Panc1 (cell line): ENCODE measurements at regions not wholly inside any gene's neighbourhood (a gene's known extent, or its start where the extent isn't known, plus 50 kb on each side); places are given as distances from the start of the nearest gene placed in this dataset.

Source experiments
- ATAC-seq: fragments of 200-7000 bp; cut with Tn5 transposase; 2 replicates; pipeline ENCODE4 v1.9.1; 2020; ENCODE audit warnings: mild to moderate bottlenecking, moderate library complexity
- BruUV-seq: library from RNA; stranded (reverse); fragments of 400-500 nt; replicated peaks from 2 replicates; lab custom pipeline; 2021; lab: Mats Ljungman, UMichigan
- CTCF ChIA-PET: fragments of 300-600 bp; sonication (Branson Sonifier 250); formaldehyde crosslinking; loops from one replicate; lab custom pipeline; 2022; ENCODE audit warnings: antibody characterized with exemption; lab: Charles Lee
- POLR2A ChIA-PET: fragments of 300-600 bp; sonication (Branson Sonifier 250); formaldehyde crosslinking; loops from one replicate; lab custom pipeline; 2022; ENCODE audit warnings: antibody characterized with exemption; lab: Charles Lee
- DNase-seq: peaks from one replicate; pipeline ENCODE4 v3.0.0-alpha.2; 2010; ENCODE audit warnings: low read depth, low spot score
- H3K27ac ChIP-seq: 2 replicates; pipeline ENCODE4 v1.5.1; 2011; ENCODE audit warnings: mild to moderate bottlenecking, low read length, inconsistent platforms
- H3K27me3 ChIP-seq: fragments of 200-500 bp; sonication (Bioruptor generic); 2 replicates; pipeline ENCODE4 v1.6.0; 2014; ENCODE audit warnings: low read length, inconsistent platforms; ENCODE audit not compliant: control insufficient read depth, insufficient read depth
- H3K36me3 ChIP-seq: fragments of 200-500 bp; sonication (Bioruptor generic); 2 replicates; pipeline ENCODE4 v1.5.1; 2014; ENCODE audit warnings: inconsistent platforms, mild to moderate bottlenecking, low read length, moderate library complexity; ENCODE audit not compliant: control insufficient read depth, insufficient read depth
- H3K4me1 ChIP-seq: 2 replicates; pipeline ENCODE4 v1.5.1; 2011; ENCODE audit warnings: inconsistent platforms, mild to moderate bottlenecking, low read length, moderate library complexity; ENCODE audit not compliant: control insufficient read depth, insufficient read depth
- H3K4me3 ChIP-seq, 2 experiments: 2 replicates each; pipeline ENCODE4 v1.5.1; 2011 to 2012; ENCODE audit warnings: low read depth in 2 of 2, low read length in 2 of 2, mild to moderate bottlenecking in 2 of 2, inconsistent platforms in 1 of 2, moderate library complexity in 1 of 2
- H3K9me3 ChIP-seq: fragments of 200-500 bp; sonication (Bioruptor generic); 2 replicates; pipeline ENCODE4 v1.5.1; 2014; ENCODE audit warnings: low read depth, mild to moderate bottlenecking, inconsistent platforms, low read length, moderate library complexity; ENCODE audit not compliant: control insufficient read depth, insufficient read depth
- CTCF ChIP-seq: fragments of 450-650 bp; IDR thresholded peaks from 2 replicates; pipeline ENCODE4 v1.5.1; 2017; ENCODE audit warnings: mild to moderate bottlenecking
- POLR2AphosphoS5 ChIP-seq: IDR thresholded peaks from 2 replicates; pipeline ENCODE4 v1.6.1; 2012; ENCODE audit warnings: mild to moderate bottlenecking, low read depth, low read length, moderate library complexity
- REST ChIP-seq, 2 experiments: IDR thresholded peaks; 2 replicates each; pipeline ENCODE4 v1.6.1; 2011 to 2012; ENCODE audit warnings: low read depth in 2 of 2, control low read depth in 1 of 2, low read length in 1 of 2, mild to moderate bottlenecking in 1 of 2, moderate library complexity in 1 of 2; ENCODE audit not compliant: insufficient read depth in 1 of 2
- SIN3A ChIP-seq: IDR thresholded peaks from 2 replicates; pipeline ENCODE4 v1.6.1; 2012; ENCODE audit warnings: low read depth, mild to moderate bottlenecking, low read length, moderate library complexity, borderline replicate concordance; ENCODE audit not compliant: insufficient read depth
- TCF7L2 ChIP-seq: IDR thresholded peaks from 2 replicates; pipeline ENCODE4 v1.6.1; 2011; ENCODE audit warnings: mild to moderate bottlenecking, low read depth, low read length, inconsistent platforms
- in situ Hi-C: cut with HindIII; loops from 2 replicates; pipeline ENCODE4 v1.10.0; 2016; ENCODE audit warnings: low sequenced_read_pairs, low pct_unique_long_range_greater_than_20kb
- intact Hi-C: fragments of 100-400 bp; cut with micrococcal nuclease; formaldehyde crosslinking; loops from one replicate; pipeline ENCODE4 v1.10.0; 2022; ENCODE audit not compliant: unreplicated experiment

- no peak for DNase-seq
- ChIA-PET CTCF (no interaction called here), POLR2A (no interaction called here)
- ATAC-seq: no peak
- Histone ChIP-seq H3K9me3 (no peaks in the 10 kb centered on the region), H3K4me1 (no peaks in the 10 kb centered on the region), H3K27me3 (peaks cover 4% of the 10 kb centered on the region; the same call in 1 of the 2 replicates), H3K4me3 (no peak overlapping the region), H3K36me3 (no peaks in the 10 kb centered on the region), H3K27ac (no peak overlapping the region)
- intact Hi-C loops (no loop called here), in situ Hi-C loops (no loop called here)
- TF ChIP-seq POLR2AphosphoS5 (no peak), REST (IDR thresholded peaks at IDR 0.05; ENCODE audit: insufficient read depth in 1 of 2, low read depth in 2 of 2, low read length in 1 of 2) (no peak), CTCF (no peak), TCF7L2 (no peak)
- BruUV-seq: no TSS peak
These were observed 378.6 kb downstream of the EIPR1 start for GRCh38 chr2:2998971-2999370.

GRCh38 chr2:2993172-2993692 lies 384.4 kb downstream of the EIPR1 start:
- H3K4me3 ChIP-seq: no peak overlapping the region
- H3K4me1 ChIP-seq: no peaks in the 10 kb centered on the region
- BruUV-seq: no TSS peak
- ChIA-PET CTCF (no interaction called here), POLR2A (no interaction called here)
- no peak for DNase-seq
- no peak for TF ChIP-seq CTCF
- no peak for TF ChIP-seq REST (IDR thresholded peaks at IDR 0.05; ENCODE audit: insufficient read depth in 1 of 2, low read depth in 2 of 2, low read length in 1 of 2)
- no peak for TF ChIP-seq POLR2AphosphoS5
- TF ChIP-seq TCF7L2: no peak
- TF ChIP-seq SIN3A: no peak
- ATAC-seq: no peak
- H3K36me3 ChIP-seq: no peaks in the 10 kb centered on the region
- no peak overlapping the region for H3K27ac ChIP-seq
- no peaks in the 10 kb centered on the region; the same call in 1 of the 2 replicates for H3K27me3 ChIP-seq
- intact Hi-C loops (no loop called here), in situ Hi-C loops (no loop called here)
- H3K9me3 ChIP-seq: no peaks in the 10 kb centered on the region
